ENCODE measurements at regions not wholly inside any gene's neighbourhood (a gene's known extent, or its start where the extent isn't known, plus 50 kb on each side); places are given as distances from the start of the nearest gene placed in this dataset.

GRCh38 chr7:24425664-24426063 lies 141.7 kb downstream of the NPY start:
- H3K4me3 ChIP-seq (ENCODE audit: control insufficient read depth, low read depth, low read length): no peak overlapping the region
- no peak for TF ChIP-seq CTCF (IDR thresholded peaks at IDR 0.05; ENCODE audit: control insufficient read depth, insufficient read depth, low read depth, low read length, missing control alignments)
- no peak for DNase-seq (ENCODE audit: low read depth)

- no peak overlapping the region for H3K4me3 ChIP-seq (ENCODE audit: control insufficient read depth, low read depth, low read length)
- no peak for TF ChIP-seq CTCF (IDR thresholded peaks at IDR 0.05; ENCODE audit: control insufficient read depth, insufficient read depth, low read depth, low read length, missing control alignments)
- no peak for DNase-seq (ENCODE audit: low read depth)
Measured at GRCh38 chr7:24427048-24427447, 143.1 kb downstream of the NPY start.

- DNase-seq (ENCODE audit: low read depth): no peak
- H3K4me3 ChIP-seq (ENCODE audit: control insufficient read depth, low read depth, low read length): no peak overlapping the region
- no peak for TF ChIP-seq CTCF (IDR thresholded peaks at IDR 0.05; ENCODE audit: control insufficient read depth, insufficient read depth, low read depth, low read length, missing control alignments)
Measured at GRCh38 chr7:24428676-24429075, 144.6 kb upstream of the PALS2 start.

GRCh38 chr7:24432677-24433076 lies 140.6 kb upstream of the PALS2 start:
- H3K4me3 ChIP-seq (ENCODE audit: control insufficient read depth, low read depth, low read length): no peak overlapping the region
- no peak for TF ChIP-seq CTCF (IDR thresholded peaks at IDR 0.05; ENCODE audit: control insufficient read depth, insufficient read depth, low read depth, low read length, missing control alignments)
- no peak for DNase-seq (ENCODE audit: low read depth)

- H3K4me3 ChIP-seq (ENCODE audit: control insufficient read depth, low read depth, low read length): no peak overlapping the region
- no peak for DNase-seq (ENCODE audit: low read depth)
- no peak for TF ChIP-seq CTCF (IDR thresholded peaks at IDR 0.05; ENCODE audit: control insufficient read depth, insufficient read depth, low read depth, low read length, missing control alignments)
Measured at GRCh38 chr7:24434972-24435371, 138.3 kb upstream of the PALS2 start.

GRCh38 chr7:24436131-24436920 lies 136.9 kb upstream of the PALS2 start:
- H3K4me3 ChIP-seq (ENCODE audit: control insufficient read depth, low read depth, low read length): no peak overlapping the region
- DNase-seq (ENCODE audit: low read depth): no peak
- no peak for TF ChIP-seq CTCF (IDR thresholded peaks at IDR 0.05; ENCODE audit: control insufficient read depth, insufficient read depth, low read depth, low read length, missing control alignments)

Measured in AG09309 (cell line).